GM12878 (cell line): ENCODE measurements at regions not wholly inside any gene's neighbourhood (a gene's known extent, or its start where the extent isn't known, plus 50 kb on each side); places are given as distances from the start of the nearest gene placed in this dataset.

Source experiments
- ATAC-seq: fragments of 200-7000 bp; cut with Tn5 transposase; 3 replicates; pipeline ENCODE4 v1.9.1; 2020; ENCODE audit warnings: mild to moderate bottlenecking, moderate library complexity
- BruUV-seq: library from RNA; stranded (reverse); fragments of 400-500 nt; replicated peaks from 2 replicates; lab custom pipeline; 2021; lab: Mats Ljungman, UMichigan
- CTCF ChIA-PET: fragments of 300-600 bp; sonication (Branson Sonifier 250); formaldehyde crosslinking; extraction: SDS; loops from one replicate; lab custom pipeline; 2021; ENCODE audit warnings: inconsistent platforms; lab: Yijun Ruan, JAX
- POLR2A ChIA-PET: fragments of 350-600 bp; formaldehyde crosslinking; extraction: SDS; loops from one replicate; lab custom pipeline; 2021; ENCODE audit warnings: inconsistent platforms; lab: Charles Lee
- RAD21 ChIA-PET: fragments of 300-600 bp; sonication (Branson Sonifier 250); formaldehyde crosslinking; loops from one replicate; lab custom pipeline; 2023; ENCODE audit warnings: antibody characterized with exemption; ENCODE audit not compliant: unreplicated experiment; lab: Charles Lee
- SMC1A ChIA-PET: fragments of 300-600 bp; sonication (Branson Sonifier 250); formaldehyde crosslinking; loops from one replicate; lab custom pipeline; 2023; ENCODE audit not compliant: unreplicated experiment, uncharacterized antibody; lab: Charles Lee
- DNase-seq: peaks from one replicate; pipeline ENCODE4 v3.0.0-alpha.2; 2011; ENCODE audit warnings: low read depth, low spot score
- FAIRE-seq: peaks from 3 replicates; lab custom pipeline; 2011; peaks lifted over from hg19 to GRCh38; lab: Jason Lieb, UNC
- H2AFZ ChIP-seq: 2 replicates; pipeline ENCODE4 v1.6.0; 2011; ENCODE audit warnings: low read depth, low read length, control low read depth; ENCODE audit not compliant: control insufficient read depth
- H3K27ac ChIP-seq: 2 replicates; pipeline ENCODE4 v1.5.1; 2011; ENCODE audit warnings: control low read depth; ENCODE audit not compliant: control insufficient read depth, insufficient read depth
- H3K27me3 ChIP-seq, 2 experiments: replicated peaks in 1 of 2; 2 replicates each; pipeline versions ENCODE4 v1.6.0 to v1.6.1; 2011; ENCODE audit warnings: low read length in 1 of 2; ENCODE audit not compliant: control insufficient read depth in 2 of 2, insufficient read depth in 2 of 2
- H3K36me3 ChIP-seq, 2 experiments: 2 replicates each; pipeline ENCODE4 v1.5.1; 2011; ENCODE audit warnings: low read length in 1 of 2; ENCODE audit not compliant: control insufficient read depth in 2 of 2, insufficient read depth in 2 of 2
- H3K4me1 ChIP-seq: 2 replicates; pipeline ENCODE4 v1.6.1; 2011; ENCODE audit warnings: mild to moderate bottlenecking, low read length, moderate library complexity, mixed read lengths; ENCODE audit not compliant: control insufficient read depth, insufficient read depth
- H3K4me2 ChIP-seq: 2 replicates; pipeline ENCODE4 v1.6.0; 2011; ENCODE audit warnings: control low read depth; ENCODE audit not compliant: control insufficient read depth, insufficient read depth
- H3K4me3 ChIP-seq: fragments of 200-600 bp; sonication (generic); 2 replicates; pipeline ENCODE4 v1.5.1; 2016
- H3K79me2 ChIP-seq: 2 replicates; pipeline ENCODE4 v1.6.0; 2011; ENCODE audit warnings: low read length; ENCODE audit not compliant: control insufficient read depth, insufficient read depth
- H3K9ac ChIP-seq: 2 replicates; pipeline ENCODE4 v1.8.0; 2011; ENCODE audit warnings: low read length, control low read depth, mixed read lengths; ENCODE audit not compliant: control insufficient read depth, insufficient read depth
- H3K9me3 ChIP-seq: replicated peaks from 3 replicates; pipeline ENCODE4 v1.5.1; 2011; ENCODE audit warnings: mild to moderate bottlenecking, low read length; ENCODE audit not compliant: control insufficient read depth, insufficient read depth
- H4K20me1 ChIP-seq: 2 replicates; pipeline ENCODE4 v1.6.0; 2011; ENCODE audit not compliant: control insufficient read depth, insufficient read depth
- CREB1 ChIP-seq: IDR thresholded peaks from 2 replicates; pipeline ENCODE4 v1.6.1; 2012; ENCODE audit warnings: low read depth, mild to moderate bottlenecking, inconsistent platforms
- PKNOX1 ChIP-seq: fragments of 450-650 bp; IDR thresholded peaks from 2 replicates; pipeline ENCODE4 v1.6.1; 2016; ENCODE audit warnings: mild to moderate bottlenecking
- WGBS: methylation state at CpG from one replicate; pipeline ENCODE4 v1.1.6; 2016; ENCODE audit warnings: low lambda C conversion rate; ENCODE audit not compliant: insufficient replicate concordance, insufficient coverage; ENCODE audit errors: missing lambda C conversion rate; 5-methylcytosine and 5-hydroxymethylcytosine counted together
- in situ Hi-C: fragments of 300-500 bp; cut with MboI; formaldehyde crosslinking; loops from 9 replicates; pipeline ENCODE4 v1.14.3; 2018; ENCODE audit warnings: mixed read lengths
- intact Hi-C: fragments of 100-400 bp; cut with micrococcal nuclease; formaldehyde crosslinking; loops from one replicate; pipeline ENCODE4 v1.14.2; 2022; ENCODE audit not compliant: unreplicated experiment
- TF ChIP-seq, protein P1 (sequence below): fragments of 450-650 bp; IDR thresholded peaks from 2 replicates; pipeline ENCODE4 v1.6.1; 2018; ENCODE audit warnings: borderline replicate concordance, mild to moderate bottlenecking; ENCODE audit not compliant: partially characterized antibody
- TF ChIP-seq, protein P2 (sequence below): fragments of 450-650 bp; IDR thresholded peaks from 2 replicates; pipeline ENCODE4 v1.6.1; 2018; ENCODE audit warnings: mild to moderate bottlenecking, low read depth, moderate library complexity; ENCODE audit not compliant: partially characterized antibody

- H4K20me1 ChIP-seq = no peaks in the 10 kb centered on the region
- no peak for ATAC-seq
- H3K4me3 ChIP-seq = no peak overlapping the region
- H3K9ac ChIP-seq = no peak overlapping the region
- BruUV-seq = no TSS peak
- SMC1A ChIA-PET = no interaction called here
- CTCF ChIA-PET = interaction anchor here (1.0 kb wide), 1 partner anchor 271 kb away, joined by 8 read pairs; no protein-coding TSS in a partner anchor
- no peak overlapping the region for H2AFZ ChIP-seq
- RAD21 ChIA-PET = interaction anchor here (6.7 kb wide), 1 partner anchor 273 kb away, joined by 56 read pairs; no protein-coding TSS in a partner anchor
- no peak for DNase-seq
- H3K4me2 ChIP-seq = no peak overlapping the region
- in situ Hi-C loops (no loop called here), intact Hi-C loops (no loop called here)
- H3K79me2 ChIP-seq = no peaks in the 10 kb centered on the region
- POLR2A ChIA-PET = no interaction called here
- FAIRE-seq = no peak
- H3K9me3 ChIP-seq = no peaks in the 10 kb centered on the region
- no peak for TF ChIP-seq CREB1
- no peak for TF ChIP-seq PKNOX1
- TF ChIP-seq, protein P1, sequence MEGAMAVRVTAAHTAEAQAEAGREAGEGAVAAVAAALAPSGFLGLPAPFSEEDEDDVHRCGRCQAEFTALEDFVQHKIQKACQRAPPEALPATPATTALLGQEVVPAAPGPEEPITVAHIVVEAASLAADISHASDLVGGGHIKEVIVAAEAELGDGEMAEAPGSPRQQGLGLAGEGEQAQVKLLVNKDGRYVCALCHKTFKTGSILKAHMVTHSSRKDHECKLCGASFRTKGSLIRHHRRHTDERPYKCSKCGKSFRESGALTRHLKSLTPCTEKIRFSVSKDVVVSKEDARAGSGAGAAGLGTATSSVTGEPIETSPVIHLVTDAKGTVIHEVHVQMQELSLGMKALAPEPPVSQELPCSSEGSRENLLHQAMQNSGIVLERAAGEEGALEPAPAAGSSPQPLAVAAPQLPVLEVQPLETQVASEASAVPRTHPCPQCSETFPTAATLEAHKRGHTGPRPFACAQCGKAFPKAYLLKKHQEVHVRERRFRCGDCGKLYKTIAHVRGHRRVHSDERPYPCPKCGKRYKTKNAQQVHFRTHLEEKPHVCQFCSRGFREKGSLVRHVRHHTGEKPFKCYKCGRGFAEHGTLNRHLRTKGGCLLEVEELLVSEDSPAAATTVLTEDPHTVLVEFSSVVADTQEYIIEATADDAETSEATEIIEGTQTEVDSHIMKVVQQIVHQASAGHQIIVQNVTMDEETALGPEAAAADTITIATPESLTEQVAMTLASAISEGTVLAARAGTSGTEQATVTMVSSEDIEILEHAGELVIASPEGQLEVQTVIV = peak; percentile 29
- TF ChIP-seq, protein P2, sequence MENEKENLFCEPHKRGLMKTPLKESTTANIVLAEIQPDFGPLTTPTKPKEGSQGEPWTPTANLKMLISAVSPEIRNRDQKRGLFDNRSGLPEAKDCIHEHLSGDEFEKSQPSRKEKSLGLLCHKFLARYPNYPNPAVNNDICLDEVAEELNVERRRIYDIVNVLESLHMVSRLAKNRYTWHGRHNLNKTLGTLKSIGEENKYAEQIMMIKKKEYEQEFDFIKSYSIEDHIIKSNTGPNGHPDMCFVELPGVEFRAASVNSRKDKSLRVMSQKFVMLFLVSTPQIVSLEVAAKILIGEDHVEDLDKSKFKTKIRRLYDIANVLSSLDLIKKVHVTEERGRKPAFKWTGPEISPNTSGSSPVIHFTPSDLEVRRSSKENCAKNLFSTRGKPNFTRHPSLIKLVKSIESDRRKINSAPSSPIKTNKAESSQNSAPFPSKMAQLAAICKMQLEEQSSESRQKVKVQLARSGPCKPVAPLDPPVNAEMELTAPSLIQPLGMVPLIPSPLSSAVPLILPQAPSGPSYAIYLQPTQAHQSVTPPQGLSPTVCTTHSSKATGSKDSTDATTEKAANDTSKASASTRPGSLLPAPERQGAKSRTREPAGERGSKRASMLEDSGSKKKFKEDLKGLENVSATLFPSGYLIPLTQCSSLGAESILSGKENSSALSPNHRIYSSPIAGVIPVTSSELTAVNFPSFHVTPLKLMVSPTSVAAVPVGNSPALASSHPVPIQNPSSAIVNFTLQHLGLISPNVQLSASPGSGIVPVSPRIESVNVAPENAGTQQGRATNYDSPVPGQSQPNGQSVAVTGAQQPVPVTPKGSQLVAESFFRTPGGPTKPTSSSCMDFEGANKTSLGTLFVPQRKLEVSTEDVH = no peak
- H3K27me3 ChIP-seq = no peaks in the 10 kb centered on the region
- H3K36me3 ChIP-seq = no peaks in the 10 kb centered on the region
- WGBS = 13% methylated on average over 2 of the region's 2 CpGs
- no peak overlapping the region for H3K27ac ChIP-seq
- H3K4me1 ChIP-seq = peaks cover 4% of the 10 kb centered on the region; the same call in 1 of the 2 replicates
Observed at GRCh38 chr20:50459124-50459918, 50.9 kb upstream of the PTPN1 start.
